ENCODE measurements at regions not wholly inside any gene's neighbourhood (a gene's known extent, or its start where the extent isn't known, plus 50 kb on each side); places are given as distances from the start of the nearest gene placed in this dataset.

GRCh38 chr9:135174981-135175380, 87.5 kb downstream of the OLFM1 start:
- no peak for TF ChIP-seq OSR1 (CRISPR knock-in tag; IDR thresholded peaks at IDR 0.05)
- TF ChIP-seq GLIS3 (CRISPR knock-in tag; IDR thresholded peaks at IDR 0.05): no peak
- no peak for TF ChIP-seq ZFP3 (CRISPR knock-in tag; IDR thresholded peaks at IDR 0.05)
- TF ChIP-seq TSHZ2 (CRISPR knock-in tag; IDR thresholded peaks at IDR 0.05): no peak
- TF ChIP-seq ZC3H10 (CRISPR knock-in tag; IDR thresholded peaks at IDR 0.05): no peak
- TF ChIP-seq RARB (CRISPR knock-in tag; IDR thresholded peaks at IDR 0.05): no peak
- TF ChIP-seq ZNF8 (CRISPR knock-in tag; IDR thresholded peaks at IDR 0.05): no peak
- TF ChIP-seq ARNTL (CRISPR knock-in tag; IDR thresholded peaks at IDR 0.05; ENCODE audit: borderline replicate concordance, low read depth): no peak
- TF ChIP-seq TCF4 (CRISPR knock-in tag; IDR thresholded peaks at IDR 0.05; ENCODE audit: borderline replicate concordance): no peak

All from SK-N-SH treated with all-trans-retinoic acid at 6 μM for 48 hours (cell line).